Trophoblast cell (in vitro differentiated cells and primary cell): ENCODE measurements at regions not wholly inside any gene's neighbourhood (a gene's known extent, or its start where the extent isn't known, plus 50 kb on each side); places are given as distances from the start of the nearest gene placed in this dataset.
A peak's percentile ranks its signal among the peaks of the same experiment; 100 is the strongest.
"Not testable (repeated sequence)": the region's sequence is repeated elsewhere in the genome, so short reads cannot be mapped to it uniquely, and the experiment has no call there.

ENCODE experiments used
- DNase-seq, 2 donors: peaks; one replicate each; pipeline ENCODE4 v3.0.0-alpha.2; 2016
- H2AFZ ChIP-seq: 2 replicates; pipeline ENCODE4 v1.6.1; 2013; ENCODE audit warnings: low read length, moderate library complexity, mild to moderate bottlenecking; ENCODE audit not compliant: insufficient read depth, poor library complexity
- H2AK5ac ChIP-seq: 2 replicates; pipeline ENCODE4 v1.6.1; 2013; ENCODE audit warnings: mild to moderate bottlenecking, low read length
- H2BK120ac ChIP-seq: 2 replicates; pipeline ENCODE4 v1.6.1; 2013; ENCODE audit warnings: low read length, mild to moderate bottlenecking, moderate library complexity; ENCODE audit not compliant: insufficient read depth, poor library complexity
- H2BK12ac ChIP-seq: 2 replicates; pipeline ENCODE4 v1.6.1; 2013; ENCODE audit warnings: mild to moderate bottlenecking, low read length, moderate library complexity
- H2BK5ac ChIP-seq: 2 replicates; pipeline ENCODE4 v1.6.1; 2013; ENCODE audit warnings: low read length, low read depth, moderate library complexity, mild to moderate bottlenecking; ENCODE audit not compliant: poor library complexity
- H3K14ac ChIP-seq: 2 replicates; pipeline ENCODE4 v1.6.1; 2013; ENCODE audit warnings: mild to moderate bottlenecking, low read length
- H3K18ac ChIP-seq: 2 replicates; pipeline ENCODE4 v1.6.1; 2013; ENCODE audit warnings: mild to moderate bottlenecking, low read length
- H3K23ac ChIP-seq: 2 replicates; pipeline ENCODE4 v1.6.1; 2013; ENCODE audit warnings: low read length
- H3K27ac ChIP-seq: 2 replicates; pipeline ENCODE4 v1.5.1; 2013; ENCODE audit warnings: low read depth, mild to moderate bottlenecking, inconsistent platforms, low read length, moderate library complexity
- H3K27me3 ChIP-seq: 2 replicates; pipeline ENCODE4 v1.6.1; 2013; ENCODE audit warnings: inconsistent platforms, mild to moderate bottlenecking, low read length, moderate library complexity; ENCODE audit not compliant: insufficient read depth
- H3K36me3 ChIP-seq, 2 experiments: 1 replicate in 1 of 2; 2 replicates in 1 of 2; pipeline ENCODE4 v1.6.1; 2013; ENCODE audit warnings: low read length in 2 of 2, mild to moderate bottlenecking in 2 of 2, moderate library complexity in 1 of 2; ENCODE audit not compliant: insufficient read depth in 2 of 2, control insufficient read depth in 1 of 2
- H3K4ac ChIP-seq: 2 replicates; pipeline ENCODE4 v1.6.1; 2013; ENCODE audit warnings: low read depth, mild to moderate bottlenecking, low read length, moderate library complexity
- H3K4me1 ChIP-seq, 2 experiments: 1 replicate in 1 of 2; 2 replicates in 1 of 2; pipeline ENCODE4 v1.6.1; 2013; ENCODE audit warnings: low read length in 2 of 2, mild to moderate bottlenecking in 2 of 2, moderate library complexity in 1 of 2; ENCODE audit not compliant: insufficient read depth in 2 of 2, control insufficient read depth in 1 of 2
- H3K4me2 ChIP-seq: 2 replicates; pipeline ENCODE4 v1.6.1; 2013; ENCODE audit warnings: inconsistent platforms, mild to moderate bottlenecking, low read length, moderate library complexity
- H3K4me3 ChIP-seq: 2 replicates; pipeline ENCODE4 v1.5.1; 2013; ENCODE audit warnings: mild to moderate bottlenecking, low read depth, low read length, inconsistent platforms
- H3K79me1 ChIP-seq: one replicate; pipeline ENCODE4 v1.6.1; 2013; ENCODE audit warnings: low read length
- H3K79me2 ChIP-seq: 2 replicates; pipeline ENCODE4 v1.6.1; 2013; ENCODE audit warnings: low read length, mild to moderate bottlenecking; ENCODE audit not compliant: control insufficient read depth, insufficient read depth, poor library complexity
- H3K9ac ChIP-seq: 2 replicates; pipeline ENCODE4 v1.6.1; 2013; ENCODE audit warnings: mild to moderate bottlenecking, low read length
- H3K9me3 ChIP-seq: 2 replicates; pipeline ENCODE4 v1.6.1; 2013; ENCODE audit warnings: low read depth, mild to moderate bottlenecking, control low read depth, inconsistent platforms, low read length; ENCODE audit not compliant: insufficient read depth
- H4K12ac ChIP-seq: 2 replicates; pipeline ENCODE4 v1.6.1; 2013; ENCODE audit warnings: low read depth, mild to moderate bottlenecking, low read length, moderate library complexity
- H4K8ac ChIP-seq: 2 replicates; pipeline ENCODE4 v1.6.1; 2013; ENCODE audit warnings: low read depth, mild to moderate bottlenecking, low read length, moderate library complexity
- H4K91ac ChIP-seq: one replicate; pipeline ENCODE4 v1.6.1; 2013; ENCODE audit warnings: low read depth, mild to moderate bottlenecking, low read length, moderate library complexity
- WGBS: extraction: QIAGEN DNeasy Blood & Tissue Kit; methylation state at CpG from one replicate; pipeline ENCODE4 v1.1.7; 2013; ENCODE audit warnings: missing lambda C conversion rate; ENCODE audit not compliant: insufficient read length, insufficient coverage; ENCODE audit errors: extremely low coverage; 5-methylcytosine and 5-hydroxymethylcytosine counted together

GRCh38 chr2:132289138-132289537, 127.4 kb upstream of the ANKRD30BL start:
- not testable (repeated sequence) for H4K91ac ChIP-seq, H3K4me2 ChIP-seq, H3K79me2 ChIP-seq, H2BK5ac ChIP-seq, H3K36me3 ChIP-seq, H2BK120ac ChIP-seq, H4K12ac ChIP-seq, H3K79me1 ChIP-seq, H3K23ac ChIP-seq, H2AFZ ChIP-seq, H3K27ac ChIP-seq, H4K8ac ChIP-seq, H3K4me1 ChIP-seq, H3K14ac ChIP-seq, H3K18ac ChIP-seq, H2BK12ac ChIP-seq, H2AK5ac ChIP-seq, H3K4me3 ChIP-seq, H3K4ac ChIP-seq, H3K9ac ChIP-seq, H3K9me3 ChIP-seq, DNase-seq, H3K27me3 ChIP-seq
- WGBS = no CpG with 5 or more reads among the region's 4 CpGs

GRCh38 chr2:132289812-132290211, 126.8 kb upstream of the GPR39 start:
- H3K14ac ChIP-seq, H2AK5ac ChIP-seq: not testable (repeated sequence)

GRCh38 chr2:132300592-132301378, 115.8 kb upstream of the GPR39 start:
- not testable (repeated sequence) for H3K14ac ChIP-seq, H4K91ac ChIP-seq, H4K12ac ChIP-seq, H3K18ac ChIP-seq, H2AFZ ChIP-seq, H3K36me3 ChIP-seq, H2AK5ac ChIP-seq, H2BK12ac ChIP-seq, H3K4me1 ChIP-seq, H3K9me3 ChIP-seq, H3K9ac ChIP-seq, H3K4me3 ChIP-seq, H3K4me2 ChIP-seq, H3K79me1 ChIP-seq, H3K27me3 ChIP-seq, H3K23ac ChIP-seq, DNase-seq, H3K27ac ChIP-seq, H3K4ac ChIP-seq, H3K79me2 ChIP-seq, H2BK5ac ChIP-seq, H2BK120ac ChIP-seq, H4K8ac ChIP-seq
- no CpG with 5 or more reads among the region's 2 CpGs for WGBS

More at GRCh38 chr2:132289812-132290211, 126.8 kb upstream of the GPR39 start:
- H3K4me1 ChIP-seq, H4K91ac ChIP-seq, H3K27me3 ChIP-seq, H2BK5ac ChIP-seq, H3K18ac ChIP-seq, H2AFZ ChIP-seq, H4K8ac ChIP-seq, H3K4me3 ChIP-seq, H4K12ac ChIP-seq, H3K4ac ChIP-seq, H3K27ac ChIP-seq, H3K36me3 ChIP-seq, H2BK12ac ChIP-seq, H3K79me1 ChIP-seq, H3K9ac ChIP-seq, H2BK120ac ChIP-seq, H3K23ac ChIP-seq, DNase-seq, H3K79me2 ChIP-seq, H3K4me2 ChIP-seq, H3K9me3 ChIP-seq: not testable (repeated sequence)
- WGBS = no CpG with 5 or more reads among the region's 6 CpGs

- not testable (repeated sequence) for H3K14ac ChIP-seq, H3K27ac ChIP-seq, H2AK5ac ChIP-seq, H3K79me1 ChIP-seq, H3K36me3 ChIP-seq, H3K9ac ChIP-seq, H2BK120ac ChIP-seq, H3K79me2 ChIP-seq, H3K27me3 ChIP-seq, DNase-seq, H3K4me1 ChIP-seq, H2BK5ac ChIP-seq, H3K9me3 ChIP-seq, H3K23ac ChIP-seq, H2BK12ac ChIP-seq, H3K4ac ChIP-seq, H3K18ac ChIP-seq
- Histone ChIP-seq H4K91ac (peak overlapping the region; percentile 5), H4K8ac (peak overlapping the region; percentile 90), H2AFZ (peak overlapping the region; percentile 33), H3K4me3 (peak overlapping the region; percentile 50), H3K4me2 (peak overlapping the region; percentile 80), H4K12ac (peak overlapping the region; percentile 61)
- WGBS = no CpG with 5 or more reads among the region's 27 CpGs
Measured at GRCh38 chr2:132304661-132305380, 111.8 kb upstream of the GPR39 start.
